Lung (tissue), 11 donors: ENCODE measurements at regions not wholly inside any gene's neighbourhood (a gene's known extent, or its start where the extent isn't known, plus 50 kb on each side); places are given as distances from the start of the nearest gene placed in this dataset.

Source experiments
- ATAC-seq: fragments of 200-7000 bp; cut with Tn5 transposase; one replicate; pipeline ENCODE4 v1.9.1; 2020; ENCODE audit warnings: moderate number of reproducible peaks; ENCODE audit not compliant: insufficient read depth, low FRiP score
- DNase-seq, 3 donors: peaks; one replicate each; pipeline ENCODE4 v3.0.0-alpha.2; 2013 to 2017
- H3K27ac ChIP-seq, 2 donors: one replicate each; pipeline ENCODE4 v1.5.1; 2013; ENCODE audit warnings: mild to moderate bottlenecking in 2 of 2, moderate library complexity in 2 of 2, control low read depth in 1 of 2, inconsistent platforms in 1 of 2, low read depth in 1 of 2, low read length in 1 of 2
- H3K27me3 ChIP-seq, 3 donors: one replicate each; pipeline ENCODE4 v1.5.1; 2013; ENCODE audit warnings: low read length in 2 of 3; ENCODE audit not compliant: control insufficient read depth in 3 of 3, insufficient read depth in 3 of 3
- H3K36me3 ChIP-seq, 4 donors: one replicate each; pipeline ENCODE4 v1.5.1; 2013; ENCODE audit warnings: low read length in 4 of 4, mild to moderate bottlenecking in 1 of 4, moderate library complexity in 1 of 4; ENCODE audit not compliant: control insufficient read depth in 4 of 4, insufficient read depth in 4 of 4
- H3K4me1 ChIP-seq, 5 donors: one replicate each; pipeline ENCODE4 v1.5.1; 2013; ENCODE audit warnings: low read length in 5 of 5, mild to moderate bottlenecking in 2 of 5, moderate library complexity in 1 of 5; ENCODE audit not compliant: control insufficient read depth in 5 of 5, insufficient read depth in 5 of 5
- H3K4me3 ChIP-seq: one replicate; pipeline ENCODE4 v1.5.1; 2013; ENCODE audit warnings: mild to moderate bottlenecking, control low read depth, moderate library complexity
- H3K9ac ChIP-seq, 2 donors: one replicate each; pipeline ENCODE4 v1.5.1; 2013; ENCODE audit warnings: low read length in 2 of 2, control low read depth in 1 of 2; ENCODE audit not compliant: insufficient read depth in 1 of 2
- H3K9me3 ChIP-seq, 4 donors: one replicate each; pipeline ENCODE4 v1.5.1; 2013; ENCODE audit warnings: low read length in 3 of 4, mild to moderate bottlenecking in 1 of 4, moderate library complexity in 1 of 4; ENCODE audit not compliant: control insufficient read depth in 4 of 4, insufficient read depth in 3 of 4
- CTCF ChIP-seq: IDR thresholded peaks from 2 replicates; pipeline ENCODE4 v1.5.1; 2012; ENCODE audit warnings: mild to moderate bottlenecking; ENCODE audit errors: control extremely low read depth, extremely low read depth
- WGBS, 2 donors: extraction: QIAGEN DNeasy Blood & Tissue Kit; methylation state at CpG; one replicate each; pipeline ENCODE4 v1.1.7; 2013; 5-methylcytosine and 5-hydroxymethylcytosine counted together
- donor health status: control.
- donor health status: control.
- donor health status: Bipolar disorder and iron deficiency.
- donor health status: healthy.
- donor health status: DM: yes; HTN: yes; CAD: no.

- DNase-seq: no peak
- H3K9me3 ChIP-seq: no peaks in the 10 kb centered on the region
- no peaks in the 10 kb centered on the region for H3K27me3 ChIP-seq
- ATAC-seq: no peak
- WGBS, 2 donors: 63 to 71% methylated on average over 3 of the region's 3 CpGs
- H3K36me3 ChIP-seq: no peaks in the 10 kb centered on the region
- H3K4me3 ChIP-seq: no peak overlapping the region
- no peak overlapping the region for H3K9ac ChIP-seq
- TF ChIP-seq CTCF: no peak
- H3K4me1 ChIP-seq: no peaks in the 10 kb centered on the region
- H3K27ac ChIP-seq: no peak overlapping the region
These were observed 52.3 kb upstream of the COL5A2 start for GRCh38 chr2:189231719-189232323.

GRCh38 chr2:189232759-189233406 lies 53.3 kb upstream of the COL5A2 start:
- no peaks in the 10 kb centered on the region for H3K4me1 ChIP-seq
- TF ChIP-seq CTCF: no peak
- no peak overlapping the region for H3K27ac ChIP-seq
- H3K27me3 ChIP-seq: no peaks in the 10 kb centered on the region
- H3K9ac ChIP-seq: no peak overlapping the region
- ATAC-seq (no peak), DNase-seq (no peak)
- H3K9me3 ChIP-seq: no peaks in the 10 kb centered on the region
- no peaks in the 10 kb centered on the region for H3K36me3 ChIP-seq
- H3K4me3 ChIP-seq: no peak overlapping the region

DNA sequence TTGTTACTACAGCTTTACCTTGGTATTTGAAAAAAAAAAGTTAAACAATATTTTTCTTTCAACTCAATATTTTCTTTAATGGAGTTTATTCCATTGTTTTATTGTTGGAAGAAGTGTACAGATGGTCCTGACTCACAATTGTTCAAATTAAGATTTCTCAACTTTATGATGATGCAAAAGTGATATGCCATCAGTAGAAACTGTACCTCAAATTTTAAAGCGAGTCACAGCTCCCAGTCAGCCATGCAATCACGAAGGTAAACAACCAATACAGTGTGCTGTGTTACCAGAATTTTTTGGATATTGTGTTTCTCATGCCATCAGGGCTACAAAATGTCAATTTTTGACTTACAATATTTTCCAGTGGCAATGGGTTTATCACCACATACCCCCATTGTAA lies 54.0 kb upstream of the COL5A2 start:
- no peaks in the 10 kb centered on the region for H3K9me3 ChIP-seq
- WGBS, 2 donors: 86 to 98% methylated on average over 2 of the region's 2 CpGs
- no peak overlapping the region for H3K27ac ChIP-seq
- ATAC-seq (no peak), DNase-seq (no peak)
- H3K36me3 ChIP-seq: no peaks in the 10 kb centered on the region
- H3K4me3 ChIP-seq: no peak overlapping the region
- TF ChIP-seq CTCF: no peak
- no peaks in the 10 kb centered on the region for H3K27me3 ChIP-seq
- H3K4me1 ChIP-seq: no peaks in the 10 kb centered on the region
- no peak overlapping the region for H3K9ac ChIP-seq

DNA sequence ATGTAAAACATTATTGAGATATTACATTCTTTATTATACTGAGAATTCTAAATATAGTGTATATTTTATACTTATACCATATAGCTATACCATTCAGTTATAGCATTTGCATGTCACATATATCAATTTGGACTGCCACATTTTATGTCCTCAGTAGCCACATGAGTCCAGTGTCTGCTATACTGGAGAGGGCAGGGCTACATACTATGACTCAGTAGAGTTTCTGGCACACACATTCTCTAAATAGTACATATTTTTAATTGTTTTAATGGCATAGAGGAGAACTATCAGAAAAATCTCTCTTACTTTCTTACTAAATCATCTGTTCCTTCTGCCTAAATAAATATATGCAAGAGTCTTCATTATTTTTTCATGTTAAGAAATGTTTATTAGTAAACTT lies 55.4 kb upstream of the COL5A2 start:
- H3K27ac ChIP-seq: no peak overlapping the region
- H3K36me3 ChIP-seq: no peaks in the 10 kb centered on the region
- H3K9ac ChIP-seq: no peak overlapping the region
- TF ChIP-seq CTCF: no peak
- H3K9me3 ChIP-seq: no peaks in the 10 kb centered on the region
- H3K4me1 ChIP-seq: no peaks in the 10 kb centered on the region
- ATAC-seq (no peak), DNase-seq (no peak)
- H3K27me3 ChIP-seq: no peaks in the 10 kb centered on the region
- no peak overlapping the region for H3K4me3 ChIP-seq
